SH-SY5Y (cell line): ENCODE measurements at regions not wholly inside any gene's neighbourhood (a gene's known extent, or its start where the extent isn't known, plus 50 kb on each side); places are given as distances from the start of the nearest gene placed in this dataset.

Experiments used
- GATA2 ChIP-seq: IDR thresholded peaks from 2 replicates; pipeline ENCODE4 v1.6.1; 2011; ENCODE audit warnings: mild to moderate bottlenecking, low read depth, low read length
- GATA3 ChIP-seq: IDR thresholded peaks from 2 replicates; pipeline ENCODE4 v1.6.1; 2011; ENCODE audit warnings: low read depth, mild to moderate bottlenecking, low read length, moderate library complexity

- peak; percentile 50; the same call in 1 of the 2 replicates for TF ChIP-seq GATA2
- peak; percentile 91 for TF ChIP-seq GATA3
These were observed 1521.3 kb downstream of the AMY1C start for GRCh38 chr1:105270966-105271365.
